Heart right ventricle (tissue), 16 donors: ENCODE measurements at regions not wholly inside any gene's neighbourhood (a gene's known extent, or its start where the extent isn't known, plus 50 kb on each side); places are given as distances from the start of the nearest gene placed in this dataset.

Experiments used
- ATAC-seq, 8 donors: fragments of 200-7000 bp; cut with Tn5 transposase; one replicate each; pipeline ENCODE4 v1.9.1; 2020; ENCODE audit warnings: mild to moderate bottlenecking in 8 of 8, moderate library complexity in 8 of 8, moderate number of reproducible peaks in 1 of 8
- DNase-seq, 2 donors: peaks; one replicate each; pipeline ENCODE4 v3.0.0-alpha.2; 2020
- H3K27ac ChIP-seq, 10 donors: fragments of 200-600 bp; sonication (generic) in 2 of 10; one replicate each; pipeline versions ENCODE4 v1.5.0 to v1.8.0; 2020 to 2022; ENCODE audit warnings: mild to moderate bottlenecking in 3 of 10
- H3K27me3 ChIP-seq, 7 donors: fragments of 200-600 bp; one replicate each; pipeline ENCODE4 v1.8.0; 2021 to 2022; ENCODE audit warnings: mild to moderate bottlenecking in 2 of 7
- H3K36me3 ChIP-seq, 9 donors: fragments of 200-600 bp; sonication (generic) in 1 of 9; one replicate each; pipeline versions ENCODE4 v1.5.0 to v1.8.0; 2020 to 2022; ENCODE audit warnings: mild to moderate bottlenecking in 2 of 9
- H3K4me1 ChIP-seq, 9 donors: fragments of 200-600 bp; sonication (generic) in 1 of 9; one replicate each; pipeline versions ENCODE4 v1.5.0 to v1.8.0; 2020 to 2022; ENCODE audit warnings: mild to moderate bottlenecking in 4 of 9
- H3K4me3 ChIP-seq, 10 donors: fragments of 200-600 bp; sonication (generic) in 2 of 10; one replicate each; pipeline versions ENCODE4 v1.5.0 to v1.8.0; 2020 to 2022; ENCODE audit warnings: mild to moderate bottlenecking in 7 of 10, moderate library complexity in 2 of 10
- H3K9me3 ChIP-seq, 11 donors: fragments of 200-600 bp in 10 of 11; sonication (generic) in 2 of 11; one replicate each; pipeline versions ENCODE4 v1.5.0 to v1.8.0; 2013 to 2022; ENCODE audit warnings: mild to moderate bottlenecking in 2 of 11, control low read depth in 1 of 11, moderate library complexity in 1 of 11
- CTCF ChIP-seq, 9 donors: fragments of 200-600 bp; sonication (generic) in 2 of 9; IDR thresholded peaks; one replicate each; pipeline versions ENCODE4 v1.5.0 to v1.8.0; 2021 to 2022; ENCODE audit warnings: antibody characterized with exemption in 9 of 9, mild to moderate bottlenecking in 5 of 9, moderate library complexity in 1 of 9
- WGBS, 2 donors: extraction: QIAGEN DNeasy Blood & Tissue Kit; methylation state at CpG; one replicate each; pipeline ENCODE4 v1.1.7; 2013; ENCODE audit warnings: inconsistent platforms in 1 of 2; 5-methylcytosine and 5-hydroxymethylcytosine counted together
- intact Hi-C, 10 donors: fragments of 100-400 bp; cut with DNase I; formaldehyde crosslinking; loops; one replicate each; pipeline versions ENCODE4 v1.11.1 to v1.14.2; 2022
- donor health status: Arrhythmogenic right ventricular cardiomyopathy.
- donor health status: ischemic (EF 13 %, LVEDD 7.1; RV severe dilation, severe dysfunction).
- donor health status: healthy with polysubstance abuse.
- donor health status: DM: no; HTN: yes; CAD: no.
- donor health status: DM: no; HTN: no; CAD: no.
- donor health status: ischemic (EF 25% LVEDD 6.9; RV normal size, moderate dysfunction).
- donor health status: ischemic (EF 25% LVEDD 5.7; RV mildly dilated, moderate dysfunction).
- donor health status: healthy.
- donor health status: DM: yes; HTN: yes; CAD: no.
- donor health status: Ischemic cardiomyopathy.
- donor health status: ischemic (EF 35%, LVEDD 5.7; RV mildly dilated, moderate dysfunction).
- donor health status: nonischemic (EF 11% LVEDD 7.7; RV severe dilation, severe dysfunction).
- donor health status: DM: yes; HTN: yes; CAD: no.
- donor health status: PGD.
- donor health status: ischemic (EF 29% LVEDD 5.4; RV normal size, mild dysfunction).
- donor health status: nonischemic (EF 23%, LVEDD 6.1; RV moderate dilation, normal function).

GRCh38 chr6:21491955-21492354 lies 101.6 kb upstream of the SOX4 start:
- ATAC-seq (no peak), DNase-seq (no peak)
- Histone ChIP-seq H3K4me3 (no peak overlapping the region), H3K36me3 (no peaks in the 10 kb centered on the region), H3K9me3 (no peaks in the 10 kb centered on the region), H3K4me1 (no peaks in the 10 kb centered on the region), H3K27ac (no peak overlapping the region), H3K27me3 (no peaks in the 10 kb centered on the region)
- intact Hi-C loops = no loop called here
- TF ChIP-seq CTCF (IDR thresholded peaks at IDR 0.05) = no peak
- WGBS, 2 donors = 95 to 98% methylated on average over 3 of the region's 3 CpGs

GRCh38 chr6:21494505-21494904 lies 99.0 kb upstream of the SOX4 start:
- Histone ChIP-seq H3K27ac (no peak overlapping the region), H3K9me3 (no peaks in the 10 kb centered on the region), H3K36me3 (no peaks in the 10 kb centered on the region), H3K4me3 (no peak overlapping the region), H3K4me1 (no peaks in the 10 kb centered on the region), H3K27me3 (no peaks in the 10 kb centered on the region)
- TF ChIP-seq CTCF (IDR thresholded peaks at IDR 0.05) = no peak
- DNase-seq (no peak), ATAC-seq (no peak)
- WGBS, 2 donors = 83 to 92% methylated on average over 8 of the region's 8 CpGs
- intact Hi-C loops = no loop called here

GRCh38 chr6:21496196-21496595 lies 97.4 kb upstream of the SOX4 start:
- no peak for TF ChIP-seq CTCF (IDR thresholded peaks at IDR 0.05)
- WGBS, 2 donors = 55 to 67% methylated on average over 3 of the region's 3 CpGs
- Histone ChIP-seq H3K4me1 (peaks cover 0 to 4% (median 0%) of the 10 kb centered on the region in 9 donors), H3K27me3 (no peaks in the 10 kb centered on the region), H3K4me3 (no peak overlapping the region), H3K36me3 (no peaks in the 10 kb centered on the region), H3K9me3 (no peaks in the 10 kb centered on the region), H3K27ac (no peak overlapping the region)
- ATAC-seq = no peak
- intact Hi-C loops = no loop called here
- no peak for DNase-seq

GRCh38 chr6:21496706-21497105 lies 96.8 kb upstream of the SOX4 start:
- no peaks in the 10 kb centered on the region for H3K9me3 ChIP-seq
- intact Hi-C loops = no loop called here
- no peaks in the 10 kb centered on the region for H3K36me3 ChIP-seq
- 71 to 81% methylated on average over 2 of the region's 2 CpGs for WGBS, 2 donors
- peaks cover 0 to 4% (median 0%) of the 10 kb centered on the region in 9 donors for H3K4me1 ChIP-seq
- DNase-seq = no peak
- no peak overlapping the region for H3K4me3 ChIP-seq
- H3K27ac ChIP-seq = no peak overlapping the region
- ATAC-seq = no peak
- H3K27me3 ChIP-seq = no peaks in the 10 kb centered on the region
- TF ChIP-seq CTCF (IDR thresholded peaks at IDR 0.05) = no peak
